ENCODE measurements at regions not wholly inside any gene's neighbourhood (a gene's known extent, or its start where the extent isn't known, plus 50 kb on each side); places are given as distances from the start of the nearest gene placed in this dataset.

DNA sequence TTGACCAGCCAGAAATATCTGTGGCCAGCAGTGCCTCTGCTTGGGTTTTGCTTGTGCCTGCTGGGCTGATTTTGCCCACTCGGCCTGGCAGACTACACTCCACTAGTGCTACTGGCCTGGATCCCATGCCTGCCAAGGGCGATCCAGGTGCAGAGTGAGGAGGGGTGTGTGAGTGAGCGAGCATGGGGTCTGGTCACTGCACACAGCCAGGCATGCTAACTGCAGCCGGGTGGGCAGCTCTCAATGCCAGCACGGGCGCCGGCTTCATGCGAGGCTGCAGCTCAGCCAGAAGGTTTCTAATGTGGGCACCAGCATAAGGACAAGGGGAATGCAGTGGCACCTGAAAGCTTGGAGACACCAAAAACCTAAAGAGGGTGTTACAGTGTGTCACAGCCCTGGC is 1161.4 kb downstream of the FSTL5 start:
- no peak for DNase-seq (ENCODE audit: low spot score)

GRCh38 chr4:161003418-161004057 is 1160.3 kb downstream of the FSTL5 start:
- no peak for DNase-seq (ENCODE audit: low spot score)

- no peak for DNase-seq (ENCODE audit: low spot score)
Measured at GRCh38 chr4:161005746-161006145, 1158.1 kb downstream of the FSTL5 start.

DNA sequence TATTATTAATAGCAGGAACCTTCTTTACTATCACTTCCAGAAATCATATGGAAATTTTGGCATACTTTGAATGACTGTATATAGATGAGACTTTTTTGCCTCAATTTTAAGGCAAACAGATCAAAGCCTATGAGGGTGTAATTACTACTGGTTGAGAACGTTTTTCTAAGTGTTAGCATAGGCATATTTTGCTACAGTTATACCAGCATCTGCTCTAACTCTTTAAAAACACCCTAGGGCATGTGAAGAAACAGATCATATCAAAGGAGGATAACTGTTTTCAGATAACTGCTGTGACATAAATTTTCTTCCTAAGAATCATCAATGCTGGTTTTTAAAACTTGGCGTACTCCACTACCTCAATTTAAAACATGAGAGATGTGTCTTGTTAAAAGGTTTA is 1155.3 kb downstream of the FSTL5 start:
- no peak for DNase-seq (ENCODE audit: low spot score)

DNA sequence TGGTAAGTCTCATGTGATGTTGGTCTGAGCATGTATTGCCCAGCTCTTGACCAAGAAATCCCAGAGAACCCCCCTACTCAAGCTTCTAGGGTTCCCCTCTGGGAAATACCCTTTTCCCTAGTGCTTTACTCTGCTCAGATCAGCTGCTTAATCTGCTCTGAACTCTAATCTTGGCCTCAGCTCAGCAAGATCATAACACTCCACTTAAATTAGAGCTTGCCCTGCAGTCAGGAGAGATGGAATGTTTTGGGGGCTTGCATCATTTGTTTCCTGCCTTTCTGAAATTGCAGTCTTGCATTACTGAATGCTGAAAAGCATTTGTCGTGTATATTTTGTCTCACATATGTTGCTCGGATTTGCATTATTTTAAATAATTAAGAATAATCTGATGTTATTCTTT is 1153.6 kb downstream of the FSTL5 start:
- DNase-seq (ENCODE audit: low spot score): peak; percentile 4
